GM23338 (cell line): ENCODE measurements at regions not wholly inside any gene's neighbourhood (a gene's known extent, or its start where the extent isn't known, plus 50 kb on each side); places are given as distances from the start of the nearest gene placed in this dataset.

Experiments
- ATAC-seq: fragments of 200-7000 bp; cut with Tn5 transposase; 3 replicates; pipeline ENCODE4 v1.9.1; 2020
- DNase-seq: peaks from one replicate; pipeline ENCODE4 v3.0.0-alpha.2; 2015; ENCODE audit warnings: low spot score
- H2AFZ ChIP-seq: fragments of 200-600 bp; sonication (generic); 2 replicates; pipeline ENCODE4 v1.8.0; 2016; ENCODE audit warnings: antibody characterized with exemption, mild to moderate bottlenecking, moderate library complexity
- H3F3A ChIP-seq: fragments of 200-600 bp; sonication (generic); replicated peaks from 2 replicates; pipeline ENCODE4 v1.8.0; 2017; ENCODE audit warnings: antibody characterized with exemption, mixed run types, low read depth
- H3K27ac ChIP-seq: fragments of 200-600 bp; sonication (generic); 2 replicates; pipeline ENCODE4 v1.6.1; 2016; ENCODE audit warnings: low read depth
- H3K27me3 ChIP-seq: fragments of 200-600 bp; sonication (generic); 2 replicates; pipeline ENCODE4 v1.8.0; 2016; ENCODE audit warnings: mild to moderate bottlenecking, mixed run types, moderate library complexity; ENCODE audit not compliant: insufficient read depth
- H3K36me3 ChIP-seq: fragments of 200-600 bp; sonication (generic); 2 replicates; pipeline ENCODE4 v1.8.0; 2016; ENCODE audit warnings: mild to moderate bottlenecking; ENCODE audit not compliant: insufficient read depth
- H3K4me1 ChIP-seq: fragments of 200-600 bp; sonication (generic); 2 replicates; pipeline ENCODE4 v1.8.0; 2016; ENCODE audit warnings: mild to moderate bottlenecking, moderate library complexity; ENCODE audit not compliant: insufficient read depth
- H3K4me2 ChIP-seq: fragments of 200-600 bp; sonication (generic); 2 replicates; pipeline ENCODE4 v1.7.1; 2017; ENCODE audit warnings: mixed run types
- H3K4me3 ChIP-seq: fragments of 200-600 bp; sonication (generic); 2 replicates; pipeline ENCODE4 v1.6.1; 2016; ENCODE audit warnings: mixed run types
- H3K79me2 ChIP-seq: fragments of 200-600 bp; sonication (generic); replicated peaks from 2 replicates; pipeline ENCODE4 v1.8.0; 2017; ENCODE audit warnings: mild to moderate bottlenecking; ENCODE audit not compliant: insufficient read depth
- H3K9me2 ChIP-seq: fragments of 200-600 bp; sonication (generic); 2 replicates; pipeline ENCODE4 v1.8.0; 2017; ENCODE audit not compliant: insufficient read depth
- H4K20me1 ChIP-seq: fragments of 200-600 bp; sonication (generic); replicated peaks from 2 replicates; pipeline ENCODE4 v1.8.0; 2017; ENCODE audit warnings: mild to moderate bottlenecking; ENCODE audit not compliant: insufficient read depth
- H3K27ac Mint-ChIP-seq: 2 replicates; pipeline ENCODE4 v1.8.0; 2020; ENCODE audit warnings: inconsistent platforms, mild to moderate bottlenecking, moderate library complexity, mixed read lengths
- H3K27me3 Mint-ChIP-seq: 3 replicates; pipeline ENCODE4 v1.8.0; 2022; ENCODE audit warnings: low read depth, mild to moderate bottlenecking, moderate library complexity, mixed read lengths, inconsistent platforms; ENCODE audit not compliant: insufficient read depth, poor library complexity
- H3K36me3 Mint-ChIP-seq: 3 replicates; pipeline ENCODE4 v1.8.0; 2021; ENCODE audit warnings: low read depth, mild to moderate bottlenecking, inconsistent platforms, moderate library complexity, mixed read lengths
- H3K4me1 Mint-ChIP-seq: 3 replicates; pipeline ENCODE4 v1.8.0; 2020; ENCODE audit warnings: mild to moderate bottlenecking, inconsistent platforms, mixed read lengths
- H3K4me3 Mint-ChIP-seq: 3 replicates; pipeline ENCODE4 v1.8.0; 2021; ENCODE audit warnings: moderate library complexity, mild to moderate bottlenecking, inconsistent platforms, mixed read lengths
- H3K9me3 Mint-ChIP-seq: 3 replicates; pipeline ENCODE4 v1.8.0; 2020; ENCODE audit warnings: moderate library complexity, mild to moderate bottlenecking, inconsistent platforms, mixed read lengths
- EZH2 ChIP-seq: fragments of 200-600 bp; sonication (generic); IDR thresholded peaks from one replicate; pipeline ENCODE4 v1.8.0; 2017; ENCODE audit warnings: antibody characterized with exemption, mild to moderate bottlenecking, low read depth; ENCODE audit not compliant: unreplicated experiment
- EZH2phosphoT487 ChIP-seq: fragments of 200-600 bp; sonication (generic); IDR thresholded peaks from one replicate; pipeline ENCODE4 v1.8.1; 2018; ENCODE audit warnings: antibody characterized with exemption; ENCODE audit not compliant: unreplicated experiment
- JUNB ChIP-seq: IDR thresholded peaks from one replicate; pipeline ENCODE4 v1.6.1; 2016; ENCODE audit warnings: antibody characterized with exemption; ENCODE audit not compliant: unreplicated experiment
- NANOG ChIP-seq: IDR thresholded peaks from 2 replicates; pipeline ENCODE4 v1.6.1; 2016; ENCODE audit warnings: antibody characterized with exemption, borderline replicate concordance
- POLR2AphosphoS5 ChIP-seq: IDR thresholded peaks from 2 replicates; pipeline ENCODE4 v1.6.1; 2016; ENCODE audit warnings: antibody characterized with exemption, low read depth
- REST ChIP-seq: IDR thresholded peaks from one replicate; pipeline ENCODE4 v1.6.1; 2018; ENCODE audit warnings: antibody characterized with exemption; ENCODE audit not compliant: unreplicated experiment
- STAT1 ChIP-seq: IDR thresholded peaks from one replicate; pipeline ENCODE4 v1.6.1; 2016; ENCODE audit warnings: antibody characterized with exemption; ENCODE audit not compliant: unreplicated experiment
- ZNF114 ChIP-seq: fragments of 250-450 bp; sonication (Bioruptor Pico); IDR thresholded peaks from 2 replicates; pipeline ENCODE4 v1.5.0; 2020; ENCODE audit warnings: mild to moderate bottlenecking, moderate library complexity
- ZNF331 ChIP-seq: fragments of 250-450 bp; sonication (Bioruptor Pico); IDR thresholded peaks from 2 replicates; pipeline ENCODE4 v1.5.0; 2020; ENCODE audit warnings: low read depth, mild to moderate bottlenecking, moderate library complexity
- TF ChIP-seq, protein P1 (sequence below): IDR thresholded peaks from 2 replicates; pipeline ENCODE4 v1.6.1; 2016; ENCODE audit warnings: antibody characterized with exemption
- TF ChIP-seq, protein P2 (sequence below), 2 experiments: fragments of 200-600 bp in 1 of 2; sonication (generic) in 1 of 2; conservative IDR thresholded peaks; 2 replicates each; pipeline versions ENCODE4 v1.5.1 to v1.6.1; 2016 to 2017; ENCODE audit warnings: antibody characterized with exemption in 2 of 2, low read depth in 2 of 2, mild to moderate bottlenecking in 2 of 2, moderate library complexity in 1 of 2

GRCh38 chr5:167582886-167583285 lies 708.6 kb upstream of the WWC1 start (continued):
- TF ChIP-seq REST (no peak), STAT1 (no peak), ZNF114 (no peak), ZNF331 (no peak), POLR2AphosphoS5 (no peak), NANOG (no peak), EZH2 (no peak)
- TF ChIP-seq, protein P1, sequence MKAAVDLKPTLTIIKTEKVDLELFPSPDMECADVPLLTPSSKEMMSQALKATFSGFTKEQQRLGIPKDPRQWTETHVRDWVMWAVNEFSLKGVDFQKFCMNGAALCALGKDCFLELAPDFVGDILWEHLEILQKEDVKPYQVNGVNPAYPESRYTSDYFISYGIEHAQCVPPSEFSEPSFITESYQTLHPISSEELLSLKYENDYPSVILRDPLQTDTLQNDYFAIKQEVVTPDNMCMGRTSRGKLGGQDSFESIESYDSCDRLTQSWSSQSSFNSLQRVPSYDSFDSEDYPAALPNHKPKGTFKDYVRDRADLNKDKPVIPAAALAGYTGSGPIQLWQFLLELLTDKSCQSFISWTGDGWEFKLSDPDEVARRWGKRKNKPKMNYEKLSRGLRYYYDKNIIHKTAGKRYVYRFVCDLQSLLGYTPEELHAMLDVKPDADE, result no peak
- TF ChIP-seq, protein P2, sequence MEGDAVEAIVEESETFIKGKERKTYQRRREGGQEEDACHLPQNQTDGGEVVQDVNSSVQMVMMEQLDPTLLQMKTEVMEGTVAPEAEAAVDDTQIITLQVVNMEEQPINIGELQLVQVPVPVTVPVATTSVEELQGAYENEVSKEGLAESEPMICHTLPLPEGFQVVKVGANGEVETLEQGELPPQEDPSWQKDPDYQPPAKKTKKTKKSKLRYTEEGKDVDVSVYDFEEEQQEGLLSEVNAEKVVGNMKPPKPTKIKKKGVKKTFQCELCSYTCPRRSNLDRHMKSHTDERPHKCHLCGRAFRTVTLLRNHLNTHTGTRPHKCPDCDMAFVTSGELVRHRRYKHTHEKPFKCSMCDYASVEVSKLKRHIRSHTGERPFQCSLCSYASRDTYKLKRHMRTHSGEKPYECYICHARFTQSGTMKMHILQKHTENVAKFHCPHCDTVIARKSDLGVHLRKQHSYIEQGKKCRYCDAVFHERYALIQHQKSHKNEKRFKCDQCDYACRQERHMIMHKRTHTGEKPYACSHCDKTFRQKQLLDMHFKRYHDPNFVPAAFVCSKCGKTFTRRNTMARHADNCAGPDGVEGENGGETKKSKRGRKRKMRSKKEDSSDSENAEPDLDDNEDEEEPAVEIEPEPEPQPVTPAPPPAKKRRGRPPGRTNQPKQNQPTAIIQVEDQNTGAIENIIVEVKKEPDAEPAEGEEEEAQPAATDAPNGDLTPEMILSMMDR (conservative IDR thresholded peaks at IDR 0.05; ENCODE audit: low read depth in 2 of 2), result no peak

DNA sequence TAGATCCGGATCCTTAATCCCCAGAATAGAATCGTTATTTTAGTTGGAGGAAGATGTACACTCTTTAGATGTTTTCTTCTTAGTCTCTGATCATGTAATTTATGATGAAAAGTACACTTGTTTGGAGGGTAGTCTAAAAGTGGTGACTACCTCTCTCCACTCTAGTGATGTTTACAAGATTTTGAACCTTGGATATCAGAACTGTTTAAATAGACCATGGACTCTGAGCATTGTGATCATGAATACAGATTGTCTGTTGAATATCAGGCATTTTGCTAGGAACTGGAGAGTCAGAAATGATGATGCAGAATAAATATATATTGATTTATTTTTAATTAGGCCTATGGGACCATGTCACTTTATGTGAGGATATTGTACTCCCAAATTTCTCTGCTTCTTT lies 706.3 kb upstream of the WWC1 start:
- Histone ChIP-seq H3K4me2 (no peak overlapping the region), H3F3A (no peaks in the 10 kb centered on the region), H4K20me1 (no peaks in the 10 kb centered on the region), H3K36me3 (no peaks in the 10 kb centered on the region), H3K27me3 (no peaks in the 10 kb centered on the region), H2AFZ (no peak overlapping the region), H3K9me2 (no peaks in the 10 kb centered on the region), H3K4me3 (no peak overlapping the region), H3K79me2 (no peaks in the 10 kb centered on the region), H3K4me1 (no peaks in the 10 kb centered on the region), H3K27ac (no peak overlapping the region)
- peaks cover 8% of the 10 kb centered on the region; the same call in 2 of the 3 replicates for H3K4me1 Mint-ChIP-seq
- no peak overlapping the region for H3K27ac Mint-ChIP-seq
- no peak overlapping the region for H3K4me3 Mint-ChIP-seq
- H3K27me3 Mint-ChIP-seq, result peaks cover 4% of the 10 kb centered on the region
- ATAC-seq (no peak), DNase-seq (no peak)
- H3K9me3 Mint-ChIP-seq, result 0 out of 3 replicates have a peak, but pooled peaks cover 3% of the 10 kb centered on the region
- H3K36me3 Mint-ChIP-seq, result 0 out of 3 replicates have a peak, but pooled peaks cover 3% of the 10 kb centered on the region
- TF ChIP-seq, protein P2 (conservative IDR thresholded peaks at IDR 0.05; ENCODE audit: low read depth in 2 of 2), result no peak
- TF ChIP-seq ZNF114, result no peak
- TF ChIP-seq, protein P1, result no peak
- TF ChIP-seq REST, result no peak
- no peak for TF ChIP-seq POLR2AphosphoS5
- TF ChIP-seq NANOG, result no peak
- no peak for TF ChIP-seq JUNB
- TF ChIP-seq STAT1, result no peak
- no peak for TF ChIP-seq EZH2phosphoT487
